ENCODE measurements at regions not wholly inside any gene's neighbourhood (a gene's known extent, or its start where the extent isn't known, plus 50 kb on each side); places are given as distances from the start of the nearest gene placed in this dataset.

DNA sequence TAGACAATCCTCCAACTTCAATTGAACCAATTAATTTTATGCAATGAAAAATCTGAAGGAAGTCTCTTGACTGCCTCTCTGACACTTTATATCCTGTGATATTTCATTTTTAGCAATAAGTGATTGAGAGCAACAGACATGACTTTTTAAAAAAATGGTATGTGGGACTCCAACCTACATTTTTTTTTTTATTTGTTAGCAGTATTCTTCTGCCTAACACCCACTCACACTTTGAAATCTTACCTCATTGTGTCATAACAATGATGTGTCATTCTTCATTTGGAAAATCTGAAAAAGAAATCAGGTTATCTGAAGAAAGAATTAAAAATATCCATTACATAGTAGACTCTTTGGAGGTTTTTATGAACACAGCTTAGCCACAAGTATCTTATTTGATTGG is 541.3 kb upstream of the KCNMB2 start:
- TF ChIP-seq, protein P1, sequence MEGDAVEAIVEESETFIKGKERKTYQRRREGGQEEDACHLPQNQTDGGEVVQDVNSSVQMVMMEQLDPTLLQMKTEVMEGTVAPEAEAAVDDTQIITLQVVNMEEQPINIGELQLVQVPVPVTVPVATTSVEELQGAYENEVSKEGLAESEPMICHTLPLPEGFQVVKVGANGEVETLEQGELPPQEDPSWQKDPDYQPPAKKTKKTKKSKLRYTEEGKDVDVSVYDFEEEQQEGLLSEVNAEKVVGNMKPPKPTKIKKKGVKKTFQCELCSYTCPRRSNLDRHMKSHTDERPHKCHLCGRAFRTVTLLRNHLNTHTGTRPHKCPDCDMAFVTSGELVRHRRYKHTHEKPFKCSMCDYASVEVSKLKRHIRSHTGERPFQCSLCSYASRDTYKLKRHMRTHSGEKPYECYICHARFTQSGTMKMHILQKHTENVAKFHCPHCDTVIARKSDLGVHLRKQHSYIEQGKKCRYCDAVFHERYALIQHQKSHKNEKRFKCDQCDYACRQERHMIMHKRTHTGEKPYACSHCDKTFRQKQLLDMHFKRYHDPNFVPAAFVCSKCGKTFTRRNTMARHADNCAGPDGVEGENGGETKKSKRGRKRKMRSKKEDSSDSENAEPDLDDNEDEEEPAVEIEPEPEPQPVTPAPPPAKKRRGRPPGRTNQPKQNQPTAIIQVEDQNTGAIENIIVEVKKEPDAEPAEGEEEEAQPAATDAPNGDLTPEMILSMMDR (IDR thresholded peaks at IDR 0.05) = no peak
- TF ChIP-seq EZH2 (IDR thresholded peaks at IDR 0.05; ENCODE audit: borderline replicate concordance, insufficient read depth, low read depth, low read length, poor library complexity, severe bottlenecking) = no peak
- ATAC-seq (ENCODE audit: low read depth) = no peak

DNA sequence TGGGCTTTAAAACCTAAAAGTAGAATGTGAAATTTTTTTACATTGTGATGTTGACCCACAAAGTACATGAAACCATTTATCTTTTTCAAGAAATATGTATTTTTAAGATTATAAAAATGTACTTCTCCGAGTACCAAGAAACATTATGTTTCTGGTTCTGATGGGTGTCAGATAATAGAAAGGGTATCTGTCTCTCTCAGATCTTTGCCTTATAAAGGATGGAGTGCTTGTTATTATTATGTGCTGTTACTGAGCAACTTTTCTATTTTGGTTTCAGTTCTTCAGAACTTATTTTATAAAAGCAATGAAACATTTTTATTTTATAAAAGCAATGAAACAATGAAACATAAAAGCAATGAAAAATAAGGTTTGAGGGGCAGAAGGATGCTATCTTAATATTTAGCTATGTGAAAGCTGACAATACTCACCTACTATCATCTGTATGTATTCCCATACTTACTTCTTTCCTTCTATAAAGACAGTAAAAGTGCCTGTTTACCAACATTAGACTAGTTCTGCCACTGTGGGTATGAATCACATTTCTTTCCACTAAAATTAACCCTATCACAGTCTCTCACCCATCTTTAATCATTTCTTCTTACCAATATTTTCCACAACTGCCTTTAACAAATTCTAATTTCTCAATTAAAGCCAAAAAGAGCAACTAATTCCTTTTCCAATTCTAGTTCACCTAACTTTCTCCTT is 540.7 kb upstream of the KCNMB2 start:
- Mint-ChIP-seq H3K4me3 (no peak overlapping the region), H3K9me3 (ENCODE audit: insufficient read depth) (peaks cover 4% of the 10 kb centered on the region), H3K27ac (no peak overlapping the region), H3K4me1 (no peaks in the 10 kb centered on the region), H3K27me3 (no peaks in the 10 kb centered on the region)
- Histone ChIP-seq H3K27me3 (replicated peaks in 1 of 4; ENCODE audit: control extremely low read depth in 1 of 4, control insufficient read depth in 3 of 4, insufficient read depth in 4 of 4, low read length in 3 of 4) (no peaks in the 10 kb centered on the region), H3K27ac (ENCODE audit: low read length in 2 of 2) (no peak overlapping the region), H3K4me1 (ENCODE audit: control insufficient read depth in 2 of 2, insufficient read depth in 2 of 2, low read length in 2 of 2) (no peaks in the 10 kb centered on the region), H3K4me2 (replicated peaks; ENCODE audit: low read depth, low read length, poor library complexity, severe bottlenecking) (no peak overlapping the region), H3K9ac (ENCODE audit: low read length) (no peak overlapping the region), H2AFZ (ENCODE audit: insufficient read depth, low read depth, low read length, poor library complexity, severe bottlenecking) (no peak overlapping the region), H3K36me3 (replicated peaks in 1 of 2; ENCODE audit: control extremely low read depth in 1 of 2, control insufficient read depth in 1 of 2, extremely low read depth in 1 of 2, insufficient read depth in 2 of 2, low read length in 1 of 2) (no peaks in the 10 kb centered on the region), H3K4me3 (ENCODE audit: control extremely low read depth in 1 of 5, extremely low read depth in 1 of 5, insufficient read depth in 1 of 5, low read depth in 2 of 5, low read length in 4 of 5) (no peak overlapping the region), H3K9me3 (ENCODE audit: control extremely low read depth in 1 of 3, control insufficient read depth in 2 of 3, insufficient read depth in 1 of 3, low read length in 2 of 3) (peaks cover 0 to 4% (median 1%) of the 10 kb centered on the region in 3 donors), H4K20me1 (ENCODE audit: control insufficient read depth, insufficient read depth, low read length, poor library complexity, severe bottlenecking) (no peaks in the 10 kb centered on the region), H3K79me2 (ENCODE audit: control insufficient read depth, insufficient read depth, low read length) (no peaks in the 10 kb centered on the region)
- no CpG with 5 or more reads among the region's 1 CpG for WGBS (ENCODE audit: insufficient coverage)
- no peak for TF ChIP-seq EZH2 (IDR thresholded peaks at IDR 0.05; ENCODE audit: borderline replicate concordance, insufficient read depth, low read depth, low read length, poor library complexity, severe bottlenecking)
- TF ChIP-seq, protein P1 (IDR thresholded peaks at IDR 0.05) = no peak
- POLR2A ChIA-PET = no interaction called here
- DNase-seq = no peak
- CTCF ChIA-PET = no interaction called here
- intact Hi-C loops (cut with micrococcal nuclease) = no loop called here
- no peak for ATAC-seq (ENCODE audit: low read depth)

More for the DNA sequence above, 541.3 kb upstream of the KCNMB2 start:
- Mint-ChIP-seq H3K27me3 (no peaks in the 10 kb centered on the region), H3K4me1 (no peaks in the 10 kb centered on the region), H3K27ac (no peak overlapping the region), H3K4me3 (no peak overlapping the region), H3K9me3 (ENCODE audit: insufficient read depth) (peaks cover 4% of the 10 kb centered on the region)
- ChIA-PET CTCF (no interaction called here), POLR2A (no interaction called here)
- H2AFZ ChIP-seq (ENCODE audit: insufficient read depth, low read depth, low read length, poor library complexity, severe bottlenecking) = no peak overlapping the region
- H3K27ac ChIP-seq (ENCODE audit: low read length in 2 of 2) = no peak overlapping the region
- no peaks in the 10 kb centered on the region for H3K79me2 ChIP-seq (ENCODE audit: control insufficient read depth, insufficient read depth, low read length)
- H3K4me1 ChIP-seq (ENCODE audit: control insufficient read depth in 2 of 2, insufficient read depth in 2 of 2, low read length in 2 of 2) = no peaks in the 10 kb centered on the region
- H3K9me3 ChIP-seq (ENCODE audit: control extremely low read depth in 1 of 3, control insufficient read depth in 2 of 3, insufficient read depth in 1 of 3, low read length in 2 of 3) = peaks cover 0 to 1% (median 1%) of the 10 kb centered on the region in 3 donors
- H3K9ac ChIP-seq (ENCODE audit: low read length) = no peak overlapping the region
- H3K4me3 ChIP-seq (ENCODE audit: control extremely low read depth in 1 of 5, extremely low read depth in 1 of 5, insufficient read depth in 1 of 5, low read depth in 2 of 5, low read length in 4 of 5) = no peak overlapping the region
- no peak for DNase-seq
- H4K20me1 ChIP-seq (ENCODE audit: control insufficient read depth, insufficient read depth, low read length, poor library complexity, severe bottlenecking) = no peaks in the 10 kb centered on the region
- H3K4me2 ChIP-seq (replicated peaks; ENCODE audit: low read depth, low read length, poor library complexity, severe bottlenecking) = no peak overlapping the region
- no peaks in the 10 kb centered on the region for H3K27me3 ChIP-seq (replicated peaks in 1 of 4; ENCODE audit: control extremely low read depth in 1 of 4, control insufficient read depth in 3 of 4, insufficient read depth in 4 of 4, low read length in 3 of 4)
- H3K36me3 ChIP-seq (replicated peaks in 1 of 2; ENCODE audit: control extremely low read depth in 1 of 2, control insufficient read depth in 1 of 2, extremely low read depth in 1 of 2, insufficient read depth in 2 of 2, low read length in 1 of 2) = no peaks in the 10 kb centered on the region
- intact Hi-C loops (cut with micrococcal nuclease) = no loop called here
